ENCODE measurements at regions not wholly inside any gene's neighbourhood (a gene's known extent, or its start where the extent isn't known, plus 50 kb on each side); places are given as distances from the start of the nearest gene placed in this dataset.

DNA sequence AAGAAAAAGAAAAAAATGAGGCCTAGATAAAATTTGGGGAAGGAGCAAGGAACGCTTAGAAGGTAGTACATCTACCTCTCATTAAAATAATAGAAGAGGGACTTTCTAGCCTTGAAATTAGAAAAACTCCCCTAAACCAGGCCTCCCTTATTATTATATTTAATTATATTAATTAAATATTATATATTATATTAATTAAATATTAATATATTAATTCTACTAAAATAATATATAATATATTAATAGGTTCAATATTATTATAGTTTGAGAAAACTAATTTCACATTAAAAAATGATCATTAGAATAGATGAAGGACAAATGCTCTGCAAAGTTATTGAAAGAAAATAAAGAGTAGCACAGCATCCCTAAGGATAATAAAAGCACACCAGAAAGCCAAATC lies 449.4 kb downstream of the NBAS start:
- Histone ChIP-seq H3K4me1 (ENCODE audit: insufficient read depth, low read length) (no peaks in the 10 kb centered on the region), H3K79me2 (ENCODE audit: insufficient read depth, low read length) (no peaks in the 10 kb centered on the region), H3K4me2 (ENCODE audit: insufficient read depth, low read length) (no peak overlapping the region), H3K9me3 (ENCODE audit: insufficient read depth, low read length, severe bottlenecking) (peaks cover 14% of the 10 kb centered on the region), H3K27me3 (ENCODE audit: insufficient read depth, low read length, poor library complexity) (no peaks in the 10 kb centered on the region), H3K27ac (ENCODE audit: low read length) (no peak overlapping the region), H3K9ac (ENCODE audit: low read depth, low read length) (no peak overlapping the region), H3K36me3 (ENCODE audit: insufficient read depth, low read length) (no peaks in the 10 kb centered on the region), H2AFZ (ENCODE audit: low read depth, low read length) (no peak overlapping the region), H3K4me3 (ENCODE audit: low read depth in 1 of 2, low read length in 2 of 2) (no peak overlapping the region), H4K20me1 (ENCODE audit: insufficient read depth, low read length) (no peaks in the 10 kb centered on the region)
- ATAC-seq (ENCODE audit: insufficient read depth, low read depth) = no peak
- TF ChIP-seq EZH2 (IDR thresholded peaks at IDR 0.05; ENCODE audit: borderline replicate concordance, low read depth, low read length, severe bottlenecking) = no peak
- TF ChIP-seq, protein P1, sequence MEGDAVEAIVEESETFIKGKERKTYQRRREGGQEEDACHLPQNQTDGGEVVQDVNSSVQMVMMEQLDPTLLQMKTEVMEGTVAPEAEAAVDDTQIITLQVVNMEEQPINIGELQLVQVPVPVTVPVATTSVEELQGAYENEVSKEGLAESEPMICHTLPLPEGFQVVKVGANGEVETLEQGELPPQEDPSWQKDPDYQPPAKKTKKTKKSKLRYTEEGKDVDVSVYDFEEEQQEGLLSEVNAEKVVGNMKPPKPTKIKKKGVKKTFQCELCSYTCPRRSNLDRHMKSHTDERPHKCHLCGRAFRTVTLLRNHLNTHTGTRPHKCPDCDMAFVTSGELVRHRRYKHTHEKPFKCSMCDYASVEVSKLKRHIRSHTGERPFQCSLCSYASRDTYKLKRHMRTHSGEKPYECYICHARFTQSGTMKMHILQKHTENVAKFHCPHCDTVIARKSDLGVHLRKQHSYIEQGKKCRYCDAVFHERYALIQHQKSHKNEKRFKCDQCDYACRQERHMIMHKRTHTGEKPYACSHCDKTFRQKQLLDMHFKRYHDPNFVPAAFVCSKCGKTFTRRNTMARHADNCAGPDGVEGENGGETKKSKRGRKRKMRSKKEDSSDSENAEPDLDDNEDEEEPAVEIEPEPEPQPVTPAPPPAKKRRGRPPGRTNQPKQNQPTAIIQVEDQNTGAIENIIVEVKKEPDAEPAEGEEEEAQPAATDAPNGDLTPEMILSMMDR (IDR thresholded peaks at IDR 0.05; ENCODE audit: borderline replicate concordance, extremely low read depth, low read length, poor library complexity, severe bottlenecking) = no peak
- DNase-seq = no peak

- DNase-seq = no peak
- Histone ChIP-seq H3K36me3 (ENCODE audit: insufficient read depth, low read length) (no peaks in the 10 kb centered on the region), H3K27me3 (ENCODE audit: insufficient read depth, low read length, poor library complexity) (no peaks in the 10 kb centered on the region)
Observed at GRCh38 chr2:15112216-15112615, 448.9 kb downstream of the NBAS start.

GRCh38 chr2:15115776-15116175 lies 445.4 kb downstream of the NBAS start:
- no peak overlapping the region for H3K27ac ChIP-seq (ENCODE audit: low read length)
- no peaks in the 10 kb centered on the region for H3K4me1 ChIP-seq (ENCODE audit: insufficient read depth, low read length)
- no peak overlapping the region for H3K4me2 ChIP-seq (ENCODE audit: insufficient read depth, low read length)
- no peaks in the 10 kb centered on the region for H3K36me3 ChIP-seq (ENCODE audit: insufficient read depth, low read length)
- no peak overlapping the region for H3K4me3 ChIP-seq (ENCODE audit: low read depth in 1 of 2, low read length in 2 of 2)
- no peaks in the 10 kb centered on the region for H4K20me1 ChIP-seq (ENCODE audit: insufficient read depth, low read length)
- H3K79me2 ChIP-seq (ENCODE audit: insufficient read depth, low read length) = no peaks in the 10 kb centered on the region
- ATAC-seq (ENCODE audit: insufficient read depth, low read depth) (no peak), DNase-seq (no peak)
- no peak overlapping the region for H2AFZ ChIP-seq (ENCODE audit: low read depth, low read length)
- TF ChIP-seq, protein P1 (IDR thresholded peaks at IDR 0.05; ENCODE audit: borderline replicate concordance, extremely low read depth, low read length, poor library complexity, severe bottlenecking) = no peak
- no peak for TF ChIP-seq EZH2 (IDR thresholded peaks at IDR 0.05; ENCODE audit: borderline replicate concordance, low read depth, low read length, severe bottlenecking)
- H3K9ac ChIP-seq (ENCODE audit: low read depth, low read length) = no peak overlapping the region
- H3K27me3 ChIP-seq (ENCODE audit: insufficient read depth, low read length, poor library complexity) = no peaks in the 10 kb centered on the region
- peaks cover 9% of the 10 kb centered on the region for H3K9me3 ChIP-seq (ENCODE audit: insufficient read depth, low read length, severe bottlenecking)

More at GRCh38 chr2:15112216-15112615, 448.9 kb downstream of the NBAS start:
- Histone ChIP-seq H3K27ac (ENCODE audit: low read length) (no peak overlapping the region), H3K4me2 (ENCODE audit: insufficient read depth, low read length) (no peak overlapping the region), H3K4me3 (ENCODE audit: low read depth in 1 of 2, low read length in 2 of 2) (no peak overlapping the region), H3K4me1 (ENCODE audit: insufficient read depth, low read length) (no peaks in the 10 kb centered on the region), H4K20me1 (ENCODE audit: insufficient read depth, low read length) (no peaks in the 10 kb centered on the region), H3K9ac (ENCODE audit: low read depth, low read length) (no peak overlapping the region), H3K9me3 (ENCODE audit: insufficient read depth, low read length, severe bottlenecking) (peaks cover 14% of the 10 kb centered on the region), H3K79me2 (ENCODE audit: insufficient read depth, low read length) (no peaks in the 10 kb centered on the region), H2AFZ (ENCODE audit: low read depth, low read length) (no peak overlapping the region)
- TF ChIP-seq, protein P1 (IDR thresholded peaks at IDR 0.05; ENCODE audit: borderline replicate concordance, extremely low read depth, low read length, poor library complexity, severe bottlenecking) = no peak
- TF ChIP-seq EZH2 (IDR thresholded peaks at IDR 0.05; ENCODE audit: borderline replicate concordance, low read depth, low read length, severe bottlenecking) = no peak
- ATAC-seq (ENCODE audit: insufficient read depth, low read depth) = no peak

GRCh38 chr2:15116830-15117229 lies 444.3 kb downstream of the NBAS start:
- DNase-seq = no peak
- H2AFZ ChIP-seq (ENCODE audit: low read depth, low read length) = no peak overlapping the region
- no peak for TF ChIP-seq EZH2 (IDR thresholded peaks at IDR 0.05; ENCODE audit: borderline replicate concordance, low read depth, low read length, severe bottlenecking)
- TF ChIP-seq, protein P1 (IDR thresholded peaks at IDR 0.05; ENCODE audit: borderline replicate concordance, extremely low read depth, low read length, poor library complexity, severe bottlenecking) = no peak
- H3K4me2 ChIP-seq (ENCODE audit: insufficient read depth, low read length) = no peak overlapping the region
- H3K4me1 ChIP-seq (ENCODE audit: insufficient read depth, low read length) = no peaks in the 10 kb centered on the region
- H4K20me1 ChIP-seq (ENCODE audit: insufficient read depth, low read length) = no peaks in the 10 kb centered on the region
- no peaks in the 10 kb centered on the region for H3K79me2 ChIP-seq (ENCODE audit: insufficient read depth, low read length)
- H3K36me3 ChIP-seq (ENCODE audit: insufficient read depth, low read length) = no peaks in the 10 kb centered on the region
- H3K27me3 ChIP-seq (ENCODE audit: insufficient read depth, low read length, poor library complexity) = no peaks in the 10 kb centered on the region
- ATAC-seq (ENCODE audit: insufficient read depth, low read depth) = no peak
- no peak overlapping the region for H3K9ac ChIP-seq (ENCODE audit: low read depth, low read length)
- peaks cover 9% of the 10 kb centered on the region for H3K9me3 ChIP-seq (ENCODE audit: insufficient read depth, low read length, severe bottlenecking)
- H3K27ac ChIP-seq (ENCODE audit: low read length) = no peak overlapping the region
- no peak overlapping the region for H3K4me3 ChIP-seq (ENCODE audit: low read depth in 1 of 2, low read length in 2 of 2)
